ENCODE measurements at regions not wholly inside any gene's neighbourhood (a gene's known extent, or its start where the extent isn't known, plus 50 kb on each side); places are given as distances from the start of the nearest gene placed in this dataset.

- TF ChIP-seq POLR2AphosphoS5 (IDR thresholded peaks at IDR 0.05) = no peak
- no peak for TF ChIP-seq POLR2A (IDR thresholded peaks at IDR 0.05)
- no peak for TF ChIP-seq CTCF (IDR thresholded peaks at IDR 0.05)
- TF ChIP-seq EP300 (IDR thresholded peaks at IDR 0.05; ENCODE audit: low read depth) = no peak
Measured at GRCh38 chrX:115902995-115903394, 267.5 kb upstream of the AGTR2 start.

All from transverse colon (tissue), 4 donors.